HCT116 (cell line): ENCODE measurements at regions not wholly inside any gene's neighbourhood (a gene's known extent, or its start where the extent isn't known, plus 50 kb on each side); places are given as distances from the start of the nearest gene placed in this dataset.

Experiments used
- ATAC-seq: fragments of 200-7000 bp; cut with Tn5 transposase; 2 replicates; pipeline ENCODE4 v1.9.1; 2020; ENCODE audit warnings: mild to moderate bottlenecking, moderate library complexity
- BruUV-seq: library from RNA; stranded (reverse); fragments of 400-500 nt; replicated peaks from 2 replicates; lab custom pipeline; 2021; lab: Mats Ljungman, UMichigan
- CTCF ChIA-PET: fragments of 300-600 bp; sonication (Branson Sonifier 250); formaldehyde crosslinking; loops from one replicate; lab custom pipeline; 2021; ENCODE audit warnings: antibody characterized with exemption; lab: Charles Lee
- POLR2A ChIA-PET: fragments of 300-600, 350-600 bp; sonication (Branson Sonifier 250); formaldehyde crosslinking; loops from one replicate; lab custom pipeline; 2021; ENCODE audit warnings: antibody characterized with exemption; lab: Charles Lee
- RAD21 ChIA-PET, 2 experiments: fragments of 300-600 bp; sonication (Branson Sonifier 250); formaldehyde crosslinking; loops; one replicate each; lab custom pipeline; 2023; ENCODE audit warnings: low total read pairs in 2 of 2; ENCODE audit not compliant: uncharacterized antibody in 2 of 2, unreplicated experiment in 2 of 2, low non-redundant PET in 1 of 2; lab: Charles Lee
- DNase-seq: peaks from one replicate; pipeline ENCODE4 v3.0.0-alpha.2; 2010; ENCODE audit warnings: low read depth, low spot score
- H2AFZ ChIP-seq: fragments of 200-600 bp; shearing (Covaris generic), sonication (generic); 2 replicates; pipeline ENCODE4 v1.6.1; 2017; ENCODE audit warnings: low read depth, mixed run types, mixed read lengths, antibody characterized with exemption, low read length; ENCODE audit not compliant: poor library complexity, severe bottlenecking
- H3K27ac ChIP-seq: 2 replicates; pipeline ENCODE4 v1.5.1; 2012; ENCODE audit warnings: low read depth, low read length
- H3K27me3 ChIP-seq: fragments of 200-600 bp; sonication (generic); 2 replicates; pipeline ENCODE4 v1.6.1; 2016; ENCODE audit warnings: mixed run types, low read length, mixed read lengths; ENCODE audit not compliant: insufficient read depth
- H3K36me3 ChIP-seq, 2 experiments: fragments of 200-500 bp in 1 of 2; fragments of 200-600 bp in 1 of 2; sonication (Bioruptor generic) in 1 of 2; sonication (generic) in 1 of 2; 2 replicates each; pipeline versions ENCODE4 v1.5.1 to v1.6.1; 2014 to 2016; ENCODE audit warnings: low read length in 2 of 2, inconsistent platforms in 1 of 2, mixed read lengths in 1 of 2, mixed run types in 1 of 2; ENCODE audit not compliant: insufficient read depth in 2 of 2, control insufficient read depth in 1 of 2
- H3K4me1 ChIP-seq, 2 experiments: fragments of 200-600 bp in 1 of 2; sonication (generic) in 1 of 2; 2 replicates each; pipeline versions ENCODE4 v1.5.1 to v1.6.1; 2012 to 2017; ENCODE audit warnings: low read length in 2 of 2, inconsistent platforms in 1 of 2, mild to moderate bottlenecking in 1 of 2, mixed read lengths in 1 of 2, mixed run types in 1 of 2, moderate library complexity in 1 of 2; ENCODE audit not compliant: insufficient read depth in 2 of 2, control insufficient read depth in 1 of 2
- H3K4me2 ChIP-seq: fragments of 200-600 bp; sonication (generic); 2 replicates; pipeline ENCODE4 v1.6.1; 2017; ENCODE audit warnings: mixed run types, low read length, mixed read lengths
- H3K4me3 ChIP-seq, 2 experiments: fragments of 200-600 bp in 1 of 2; sonication (generic) in 1 of 2; replicated peaks in 1 of 2; 2 replicates each; pipeline ENCODE4 v1.5.1; 2011 to 2016; ENCODE audit warnings: low read length in 2 of 2, control low read depth in 1 of 2, low read depth in 1 of 2, mild to moderate bottlenecking in 1 of 2, mixed read lengths in 1 of 2, mixed run types in 1 of 2
- H3K79me2 ChIP-seq: fragments of 200-600 bp; sonication (generic); 2 replicates; pipeline ENCODE4 v1.6.1; 2017; ENCODE audit warnings: mild to moderate bottlenecking, mixed run types, low read length, moderate library complexity, mixed read lengths; ENCODE audit not compliant: insufficient read depth
- H3K9ac ChIP-seq: fragments of 200-600 bp; sonication (generic); 2 replicates; pipeline ENCODE4 v1.6.1; 2016; ENCODE audit warnings: low read length, mixed read lengths
- H3K9me2 ChIP-seq: fragments of 200-600 bp; sonication (generic), shearing (Covaris generic); 2 replicates; pipeline ENCODE4 v1.6.1; 2017; ENCODE audit warnings: mixed run types, mild to moderate bottlenecking, moderate library complexity; ENCODE audit not compliant: insufficient read depth
- H3K9me3 ChIP-seq, 2 experiments: fragments of 200-500 bp in 1 of 2; fragments of 200-600 bp in 1 of 2; sonication (Bioruptor generic) in 1 of 2; sonication (generic) in 1 of 2; 2 replicates each; pipeline ENCODE4 v1.6.1; 2014 to 2017; ENCODE audit warnings: low read length in 2 of 2, mixed read lengths in 2 of 2, inconsistent platforms in 1 of 2, low read depth in 1 of 2, mild to moderate bottlenecking in 1 of 2, mixed run types in 1 of 2, moderate library complexity in 1 of 2; ENCODE audit not compliant: control insufficient read depth in 1 of 2, insufficient read depth in 1 of 2
- H4K20me1 ChIP-seq: fragments of 200-600 bp; sonication (generic), shearing (Covaris generic); 2 replicates; pipeline ENCODE4 v1.6.1; 2017; ENCODE audit warnings: mixed run types, mild to moderate bottlenecking, moderate library complexity; ENCODE audit not compliant: insufficient read depth
- ATF3 ChIP-seq: IDR thresholded peaks from 2 replicates; pipeline ENCODE4 v1.6.1; 2012
- CBX3 ChIP-seq: IDR thresholded peaks from 2 replicates; pipeline ENCODE4 v1.6.1; 2012; ENCODE audit warnings: low read depth
- CEBPB ChIP-seq: IDR thresholded peaks from 2 replicates; pipeline ENCODE4 v1.6.1; 2012; ENCODE audit warnings: low read depth
- EGR1 ChIP-seq: IDR thresholded peaks from 2 replicates; pipeline ENCODE4 v1.6.1; 2012; ENCODE audit warnings: low read depth
- EZH2 ChIP-seq: fragments of 200-600 bp; sonication (generic); IDR thresholded peaks from 2 replicates; pipeline ENCODE4 v1.6.1; 2017; ENCODE audit warnings: antibody characterized with exemption, mixed run types
- FOSL1 ChIP-seq: IDR thresholded peaks from 2 replicates; pipeline ENCODE4 v1.6.1; 2012; ENCODE audit warnings: low read depth
- JUND ChIP-seq: IDR thresholded peaks from 2 replicates; pipeline ENCODE4 v1.6.1; 2012
- MAX ChIP-seq: IDR thresholded peaks from 2 replicates; pipeline ENCODE4 v1.6.1; 2012
- POLR2AphosphoS5 ChIP-seq: IDR thresholded peaks from 2 replicates; pipeline ENCODE4 v1.6.1; 2011; ENCODE audit warnings: mild to moderate bottlenecking, low read depth, low read length, moderate library complexity
- RAD21 ChIP-seq: IDR thresholded peaks from 2 replicates; pipeline ENCODE4 v1.6.1; 2012; ENCODE audit warnings: low read depth, mild to moderate bottlenecking
- SIN3A ChIP-seq: IDR thresholded peaks from 2 replicates; pipeline ENCODE4 v1.6.1; 2012; ENCODE audit warnings: low read depth
- SP1 ChIP-seq: IDR thresholded peaks from 2 replicates; pipeline ENCODE4 v1.6.1; 2012; ENCODE audit warnings: low read depth
- SRF ChIP-seq: IDR thresholded peaks from 2 replicates; pipeline ENCODE4 v1.6.1; 2012; ENCODE audit warnings: low read depth
- TCF7L2 ChIP-seq: IDR thresholded peaks from 2 replicates; pipeline ENCODE4 v1.7.0; 2011; ENCODE audit warnings: borderline replicate concordance, inconsistent platforms; ENCODE audit not compliant: insufficient read depth, insufficient read length; ENCODE audit errors: extremely low read depth
- YY1 ChIP-seq: IDR thresholded peaks from 2 replicates; pipeline ENCODE4 v1.6.1; 2011; ENCODE audit warnings: low read length, low read depth, moderate library complexity, mild to moderate bottlenecking; ENCODE audit not compliant: insufficient replicate concordance; ENCODE audit errors: extremely low read depth
- ZBTB33 ChIP-seq: IDR thresholded peaks from 2 replicates; pipeline ENCODE4 v1.6.1; 2011; ENCODE audit warnings: mild to moderate bottlenecking, low read length, moderate library complexity; ENCODE audit not compliant: insufficient replicate concordance; ENCODE audit errors: extremely low read depth
- ZNF274 ChIP-seq: fragments of 200-500 bp; sonication (Bioruptor generic); IDR thresholded peaks from 2 replicates; pipeline ENCODE4 v1.6.1; 2014; ENCODE audit warnings: mild to moderate bottlenecking, low read depth, low read length, inconsistent platforms
- intact Hi-C: fragments of 100-400 bp; cut with micrococcal nuclease; formaldehyde crosslinking; loops from 2 replicates; pipeline ENCODE4 v1.10.0; 2022
- TF ChIP-seq, protein P1 (sequence below): IDR thresholded peaks from 2 replicates; pipeline ENCODE4 v1.6.1; 2012; ENCODE audit warnings: low read depth
- TF ChIP-seq, protein P2 (sequence below), 3 experiments: fragments of 200-600 bp in 1 of 3; sonication (generic) in 1 of 3; IDR thresholded peaks in 2 of 3; conservative IDR thresholded peaks in 1 of 3; 2 replicates each; pipeline ENCODE4 v1.5.1; 2012 to 2017; ENCODE audit warnings: low read depth in 2 of 3, low read length in 2 of 3, antibody characterized with exemption in 1 of 3, borderline replicate concordance in 1 of 3, control low read depth in 1 of 3, mild to moderate bottlenecking in 1 of 3, mixed read lengths in 1 of 3, mixed run types in 1 of 3, moderate library complexity in 1 of 3; ENCODE audit not compliant: insufficient read depth in 1 of 3

- intact Hi-C loops, result no loop called here
- Histone ChIP-seq H3K9ac (no peak overlapping the region), H2AFZ (no peak overlapping the region), H3K27me3 (no peaks in the 10 kb centered on the region), H3K4me3 (no peak overlapping the region), H3K9me2 (no peaks in the 10 kb centered on the region), H3K27ac (no peak overlapping the region), H3K79me2 (no peaks in the 10 kb centered on the region), H3K36me3 (no peaks in the 10 kb centered on the region), H3K9me3 (0 out of 4 replicates have a peak, but pooled peaks cover 0 to 2% of the 10 kb centered on the region in 2 experiments), H3K4me2 (no peak overlapping the region), H3K4me1 (no peaks in the 10 kb centered on the region), H4K20me1 (no peaks in the 10 kb centered on the region)
- DNase-seq (no peak), ATAC-seq (no peak)
- TF ChIP-seq, protein P1, sequence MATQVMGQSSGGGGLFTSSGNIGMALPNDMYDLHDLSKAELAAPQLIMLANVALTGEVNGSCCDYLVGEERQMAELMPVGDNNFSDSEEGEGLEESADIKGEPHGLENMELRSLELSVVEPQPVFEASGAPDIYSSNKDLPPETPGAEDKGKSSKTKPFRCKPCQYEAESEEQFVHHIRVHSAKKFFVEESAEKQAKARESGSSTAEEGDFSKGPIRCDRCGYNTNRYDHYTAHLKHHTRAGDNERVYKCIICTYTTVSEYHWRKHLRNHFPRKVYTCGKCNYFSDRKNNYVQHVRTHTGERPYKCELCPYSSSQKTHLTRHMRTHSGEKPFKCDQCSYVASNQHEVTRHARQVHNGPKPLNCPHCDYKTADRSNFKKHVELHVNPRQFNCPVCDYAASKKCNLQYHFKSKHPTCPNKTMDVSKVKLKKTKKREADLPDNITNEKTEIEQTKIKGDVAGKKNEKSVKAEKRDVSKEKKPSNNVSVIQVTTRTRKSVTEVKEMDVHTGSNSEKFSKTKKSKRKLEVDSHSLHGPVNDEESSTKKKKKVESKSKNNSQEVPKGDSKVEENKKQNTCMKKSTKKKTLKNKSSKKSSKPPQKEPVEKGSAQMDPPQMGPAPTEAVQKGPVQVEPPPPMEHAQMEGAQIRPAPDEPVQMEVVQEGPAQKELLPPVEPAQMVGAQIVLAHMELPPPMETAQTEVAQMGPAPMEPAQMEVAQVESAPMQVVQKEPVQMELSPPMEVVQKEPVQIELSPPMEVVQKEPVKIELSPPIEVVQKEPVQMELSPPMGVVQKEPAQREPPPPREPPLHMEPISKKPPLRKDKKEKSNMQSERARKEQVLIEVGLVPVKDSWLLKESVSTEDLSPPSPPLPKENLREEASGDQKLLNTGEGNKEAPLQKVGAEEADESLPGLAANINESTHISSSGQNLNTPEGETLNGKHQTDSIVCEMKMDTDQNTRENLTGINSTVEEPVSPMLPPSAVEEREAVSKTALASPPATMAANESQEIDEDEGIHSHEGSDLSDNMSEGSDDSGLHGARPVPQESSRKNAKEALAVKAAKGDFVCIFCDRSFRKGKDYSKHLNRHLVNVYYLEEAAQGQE, result no peak
- TF ChIP-seq EGR1 (no peak), ZBTB33 (no peak), FOSL1 (no peak), JUND (no peak), RAD21 (no peak), YY1 (no peak), MAX (no peak), ATF3 (no peak), EZH2 (no peak), SP1 (no peak), ZNF274 (no peak), POLR2AphosphoS5 (no peak), CEBPB (no peak), TCF7L2 (no peak), SIN3A (no peak), SRF (no peak), CBX3 (no peak)
- TF ChIP-seq, protein P2, sequence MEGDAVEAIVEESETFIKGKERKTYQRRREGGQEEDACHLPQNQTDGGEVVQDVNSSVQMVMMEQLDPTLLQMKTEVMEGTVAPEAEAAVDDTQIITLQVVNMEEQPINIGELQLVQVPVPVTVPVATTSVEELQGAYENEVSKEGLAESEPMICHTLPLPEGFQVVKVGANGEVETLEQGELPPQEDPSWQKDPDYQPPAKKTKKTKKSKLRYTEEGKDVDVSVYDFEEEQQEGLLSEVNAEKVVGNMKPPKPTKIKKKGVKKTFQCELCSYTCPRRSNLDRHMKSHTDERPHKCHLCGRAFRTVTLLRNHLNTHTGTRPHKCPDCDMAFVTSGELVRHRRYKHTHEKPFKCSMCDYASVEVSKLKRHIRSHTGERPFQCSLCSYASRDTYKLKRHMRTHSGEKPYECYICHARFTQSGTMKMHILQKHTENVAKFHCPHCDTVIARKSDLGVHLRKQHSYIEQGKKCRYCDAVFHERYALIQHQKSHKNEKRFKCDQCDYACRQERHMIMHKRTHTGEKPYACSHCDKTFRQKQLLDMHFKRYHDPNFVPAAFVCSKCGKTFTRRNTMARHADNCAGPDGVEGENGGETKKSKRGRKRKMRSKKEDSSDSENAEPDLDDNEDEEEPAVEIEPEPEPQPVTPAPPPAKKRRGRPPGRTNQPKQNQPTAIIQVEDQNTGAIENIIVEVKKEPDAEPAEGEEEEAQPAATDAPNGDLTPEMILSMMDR (IDR thresholded peaks at IDR 0.05 in 2 of 3, conservative IDR thresholded peaks at IDR 0.05 in 1 of 3; ENCODE audit: borderline replicate concordance in 1 of 3, insufficient read depth in 1 of 3, low read depth in 2 of 3, low read length in 2 of 3), result no peak
- CTCF ChIA-PET, result no interaction called here
- BruUV-seq, result no TSS peak
- RAD21 ChIA-PET, result no interaction called here
- POLR2A ChIA-PET, result no interaction called here
These were observed 869.2 kb downstream of the IGSF11 start for GRCh38 chr3:118165413-118165812.
